K562 (cell line): ENCODE measurements at regions not wholly inside any gene's neighbourhood (a gene's known extent, or its start where the extent isn't known, plus 50 kb on each side); places are given as distances from the start of the nearest gene placed in this dataset.
A peak's percentile ranks its signal among the peaks of the same experiment; 100 is the strongest.

Experiments used
- JUNB ChIP-seq: fragments of 450-650 bp; formaldehyde crosslinking; conservative IDR thresholded peaks from 2 replicates; pipeline ENCODE4 v1.4.0; 2020; ENCODE audit warnings: mild to moderate bottlenecking
- KDM1A ChIP-seq, 2 experiments: fragments of 450-650 bp; IDR thresholded peaks; 2 replicates each; pipeline ENCODE4 v1.6.1; 2016; ENCODE audit warnings: mild to moderate bottlenecking in 2 of 2
- KDM2B ChIP-seq: fragments of 250-450 bp; sonication (Bioruptor Pico); IDR thresholded peaks from 2 replicates; pipeline ENCODE4 v1.8.0; 2021; ENCODE audit warnings: mild to moderate bottlenecking, moderate library complexity
- KLF6 ChIP-seq: fragments of 250-450 bp; sonication (Bioruptor Pico); IDR thresholded peaks from 2 replicates; pipeline ENCODE4 v1.4.0; 2020; ENCODE audit warnings: mild to moderate bottlenecking, moderate library complexity, borderline replicate concordance
- NFE2 ChIP-seq: IDR thresholded peaks from 2 replicates; pipeline ENCODE4 v1.6.1; 2014; ENCODE audit warnings: antibody characterized with exemption, low read depth
- NFIX ChIP-seq: fragments of 250-450 bp; sonication (Bioruptor Pico); IDR thresholded peaks from 2 replicates; pipeline ENCODE4 v1.4.0; 2020; ENCODE audit warnings: low read depth, mild to moderate bottlenecking, moderate library complexity
- NONO ChIP-seq, 2 experiments: fragments of 200-400 bp in 1 of 2; fragments of 450-650 bp in 1 of 2; formaldehyde crosslinking in 1 of 2; IDR thresholded peaks; 2 replicates each; pipeline ENCODE4 v1.6.1; 2017; ENCODE audit warnings: low read depth in 2 of 2, mild to moderate bottlenecking in 2 of 2, moderate library complexity in 2 of 2, low read length in 1 of 2
- NR2C1 ChIP-seq, 2 experiments: fragments of 450-650 bp; IDR thresholded peaks; 2 replicates each; pipeline ENCODE4 v1.6.1; 2017; ENCODE audit warnings: mild to moderate bottlenecking in 2 of 2, antibody characterized with exemption in 1 of 2, inconsistent platforms in 1 of 2, missing compliant biosample characterization in 1 of 2, missing genetic modification characterization in 1 of 2
- PCBP1 ChIP-seq: fragments of 200-400 bp; formaldehyde crosslinking; IDR thresholded peaks from 2 replicates; pipeline ENCODE4 v1.6.1; 2018; ENCODE audit warnings: mild to moderate bottlenecking, low read depth, low read length; ENCODE audit not compliant: poor library complexity, severe bottlenecking
- SLC30A9 ChIP-seq: fragments of 250-450 bp; sonication (Bioruptor Pico); IDR thresholded peaks from 2 replicates; pipeline ENCODE4 v1.8.0; 2022; ENCODE audit warnings: mild to moderate bottlenecking, moderate library complexity
- SMARCA4 ChIP-seq: fragments of 450-650 bp; IDR thresholded peaks from 2 replicates; pipeline ENCODE4 v1.6.1; 2016
- SRSF1 ChIP-seq: fragments of 200-400 bp; formaldehyde crosslinking; IDR thresholded peaks from 2 replicates; pipeline ENCODE4 v1.6.1; 2017; ENCODE audit warnings: mild to moderate bottlenecking, low read depth, low read length, moderate library complexity
- TAF9B ChIP-seq: fragments of 450-650 bp; IDR thresholded peaks from 2 replicates; pipeline ENCODE4 v1.6.1; 2018; ENCODE audit warnings: mild to moderate bottlenecking; ENCODE audit not compliant: partially characterized antibody
- TBP ChIP-seq: optimal IDR thresholded peaks from 2 replicates; pipeline ENCODE3; 2011; ENCODE audit warnings: low read depth, low read length, improper control_type of control experiment
- ZNF121 ChIP-seq: sonication (generic); formaldehyde crosslinking; conservative IDR thresholded peaks from 2 replicates; pipeline ENCODE4 v1.8.0; 2022; ENCODE audit warnings: missing genetic modification reagents
- ZNF717 ChIP-seq: fragments of 250-450 bp; sonication (Bioruptor Pico); IDR thresholded peaks from 2 replicates; pipeline ENCODE4 v1.5.0; 2021
- TF ChIP-seq, protein P1 (sequence below): fragments of 450-650 bp; IDR thresholded peaks from 2 replicates; pipeline ENCODE4 v1.6.1; 2018; ENCODE audit not compliant: partially characterized antibody
- TF ChIP-seq, protein P2 (sequence below): fragments of 250-450 bp; sonication (Bioruptor Pico); IDR thresholded peaks from 2 replicates; pipeline ENCODE4 v1.4.0; 2020; ENCODE audit warnings: mild to moderate bottlenecking, moderate library complexity, borderline replicate concordance
- TF ChIP-seq, protein P3 (sequence below): IDR thresholded peaks from 3 replicates; pipeline ENCODE4 v1.6.1; 2011; ENCODE audit warnings: borderline replicate concordance, mild to moderate bottlenecking, moderate library complexity; ENCODE audit not compliant: insufficient read length; ENCODE audit errors: extremely low read depth

DNA sequence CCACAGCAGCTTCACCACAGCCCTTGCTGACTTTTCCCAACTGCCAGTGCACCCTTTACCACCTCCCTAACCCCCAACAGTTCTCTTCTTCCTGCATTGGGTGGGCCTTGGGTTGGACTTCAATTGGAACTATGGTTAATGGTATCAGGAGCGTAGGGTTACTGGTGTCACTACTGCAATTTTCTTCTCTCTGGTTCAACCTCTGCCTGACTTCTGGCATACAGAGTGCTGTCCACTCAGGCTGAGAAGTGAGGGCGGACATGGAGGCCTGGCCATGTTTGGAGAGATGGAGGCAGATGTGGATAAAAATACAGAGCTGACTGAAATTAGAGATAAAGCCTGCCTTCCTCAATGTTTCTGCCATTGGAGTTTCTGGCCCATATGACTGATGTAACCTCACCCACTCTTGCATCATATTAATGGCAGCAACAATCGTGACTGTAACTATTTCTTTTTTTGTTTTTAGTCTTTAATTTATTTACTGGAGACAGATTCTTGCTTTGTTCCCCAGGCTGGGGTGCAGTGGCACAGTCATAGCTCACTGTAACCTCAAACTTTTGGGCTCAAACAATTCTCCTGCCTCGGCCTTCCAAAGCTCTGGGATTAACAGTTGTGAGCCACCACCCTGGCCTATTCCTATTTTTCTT, 87.8 kb downstream of the NAV1 start (continued):
- TF ChIP-seq, protein P1, sequence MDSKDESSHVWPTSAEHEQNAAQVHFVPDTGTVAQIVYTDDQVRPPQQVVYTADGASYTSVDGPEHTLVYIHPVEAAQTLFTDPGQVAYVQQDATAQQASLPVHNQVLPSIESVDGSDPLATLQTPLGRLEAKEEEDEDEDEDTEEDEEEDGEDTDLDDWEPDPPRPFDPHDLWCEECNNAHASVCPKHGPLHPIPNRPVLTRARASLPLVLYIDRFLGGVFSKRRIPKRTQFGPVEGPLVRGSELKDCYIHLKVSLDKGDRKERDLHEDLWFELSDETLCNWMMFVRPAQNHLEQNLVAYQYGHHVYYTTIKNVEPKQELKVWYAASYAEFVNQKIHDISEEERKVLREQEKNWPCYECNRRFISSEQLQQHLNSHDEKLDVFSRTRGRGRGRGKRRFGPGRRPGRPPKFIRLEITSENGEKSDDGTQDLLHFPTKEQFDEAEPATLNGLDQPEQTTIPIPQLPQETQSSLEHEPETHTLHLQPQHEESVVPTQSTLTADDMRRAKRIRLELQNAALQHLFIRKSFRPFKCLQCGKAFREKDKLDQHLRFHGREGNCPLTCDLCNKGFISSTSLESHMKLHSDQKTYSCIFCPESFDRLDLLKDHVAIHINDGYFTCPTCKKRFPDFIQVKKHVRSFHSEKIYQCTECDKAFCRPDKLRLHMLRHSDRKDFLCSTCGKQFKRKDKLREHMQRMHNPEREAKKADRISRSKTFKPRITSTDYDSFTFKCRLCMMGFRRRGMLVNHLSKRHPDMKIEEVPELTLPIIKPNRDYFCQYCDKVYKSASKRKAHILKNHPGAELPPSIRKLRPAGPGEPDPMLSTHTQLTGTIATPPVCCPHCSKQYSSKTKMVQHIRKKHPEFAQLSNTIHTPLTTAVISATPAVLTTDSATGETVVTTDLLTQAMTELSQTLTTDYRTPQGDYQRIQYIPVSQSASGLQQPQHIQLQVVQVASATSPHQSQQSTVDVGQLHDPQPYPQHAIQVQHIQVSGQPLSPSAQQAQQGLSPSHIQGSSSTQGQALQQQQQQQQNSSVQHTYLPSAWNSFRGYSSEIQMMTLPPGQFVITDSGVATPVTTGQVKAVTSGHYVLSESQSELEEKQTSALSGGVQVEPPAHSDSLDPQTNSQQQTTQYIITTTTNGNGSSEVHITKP: no peak
- TF ChIP-seq JUNB (CRISPR knock-in tag) (no peak), NONO (IDR thresholded peaks at IDR 0.05; ENCODE audit: low read depth in 2 of 2, low read length in 1 of 2) (no peak), SMARCA4 (peak; percentile 22; the same call in 1 of the 2 replicates), TAF9B (no peak), ZNF717 (CRISPR knock-in tag) (0 out of 2 replicates have a peak, but pooled peaks have one; percentile 33), TBP (no peak), NR2C1 (IDR thresholded peaks at IDR 0.05) (no peak), NR2C1 (tag; IDR thresholded peaks at IDR 0.05) (peak; percentile 65), NFE2 (no peak), KLF6 (CRISPR knock-in tag) (peak; percentile 83; the same call in 1 of the 2 replicates), NFIX (no peak), SRSF1 (no peak), PCBP1 (no peak), SLC30A9 (CRISPR knock-in tag) (no peak), ZNF121 (no peak), KDM2B (CRISPR knock-in tag) (no peak), KDM1A (IDR thresholded peaks at IDR 0.05) (no peak)
- TF ChIP-seq, protein P2, sequence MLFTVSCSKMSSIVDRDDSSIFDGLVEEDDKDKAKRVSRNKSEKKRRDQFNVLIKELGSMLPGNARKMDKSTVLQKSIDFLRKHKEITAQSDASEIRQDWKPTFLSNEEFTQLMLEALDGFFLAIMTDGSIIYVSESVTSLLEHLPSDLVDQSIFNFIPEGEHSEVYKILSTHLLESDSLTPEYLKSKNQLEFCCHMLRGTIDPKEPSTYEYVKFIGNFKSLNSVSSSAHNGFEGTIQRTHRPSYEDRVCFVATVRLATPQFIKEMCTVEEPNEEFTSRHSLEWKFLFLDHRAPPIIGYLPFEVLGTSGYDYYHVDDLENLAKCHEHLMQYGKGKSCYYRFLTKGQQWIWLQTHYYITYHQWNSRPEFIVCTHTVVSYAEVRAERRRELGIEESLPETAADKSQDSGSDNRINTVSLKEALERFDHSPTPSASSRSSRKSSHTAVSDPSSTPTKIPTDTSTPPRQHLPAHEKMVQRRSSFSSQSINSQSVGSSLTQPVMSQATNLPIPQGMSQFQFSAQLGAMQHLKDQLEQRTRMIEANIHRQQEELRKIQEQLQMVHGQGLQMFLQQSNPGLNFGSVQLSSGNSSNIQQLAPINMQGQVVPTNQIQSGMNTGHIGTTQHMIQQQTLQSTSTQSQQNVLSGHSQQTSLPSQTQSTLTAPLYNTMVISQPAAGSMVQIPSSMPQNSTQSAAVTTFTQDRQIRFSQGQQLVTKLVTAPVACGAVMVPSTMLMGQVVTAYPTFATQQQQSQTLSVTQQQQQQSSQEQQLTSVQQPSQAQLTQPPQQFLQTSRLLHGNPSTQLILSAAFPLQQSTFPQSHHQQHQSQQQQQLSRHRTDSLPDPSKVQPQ (CRISPR knock-in tag): no peak
- TF ChIP-seq, protein P3, sequence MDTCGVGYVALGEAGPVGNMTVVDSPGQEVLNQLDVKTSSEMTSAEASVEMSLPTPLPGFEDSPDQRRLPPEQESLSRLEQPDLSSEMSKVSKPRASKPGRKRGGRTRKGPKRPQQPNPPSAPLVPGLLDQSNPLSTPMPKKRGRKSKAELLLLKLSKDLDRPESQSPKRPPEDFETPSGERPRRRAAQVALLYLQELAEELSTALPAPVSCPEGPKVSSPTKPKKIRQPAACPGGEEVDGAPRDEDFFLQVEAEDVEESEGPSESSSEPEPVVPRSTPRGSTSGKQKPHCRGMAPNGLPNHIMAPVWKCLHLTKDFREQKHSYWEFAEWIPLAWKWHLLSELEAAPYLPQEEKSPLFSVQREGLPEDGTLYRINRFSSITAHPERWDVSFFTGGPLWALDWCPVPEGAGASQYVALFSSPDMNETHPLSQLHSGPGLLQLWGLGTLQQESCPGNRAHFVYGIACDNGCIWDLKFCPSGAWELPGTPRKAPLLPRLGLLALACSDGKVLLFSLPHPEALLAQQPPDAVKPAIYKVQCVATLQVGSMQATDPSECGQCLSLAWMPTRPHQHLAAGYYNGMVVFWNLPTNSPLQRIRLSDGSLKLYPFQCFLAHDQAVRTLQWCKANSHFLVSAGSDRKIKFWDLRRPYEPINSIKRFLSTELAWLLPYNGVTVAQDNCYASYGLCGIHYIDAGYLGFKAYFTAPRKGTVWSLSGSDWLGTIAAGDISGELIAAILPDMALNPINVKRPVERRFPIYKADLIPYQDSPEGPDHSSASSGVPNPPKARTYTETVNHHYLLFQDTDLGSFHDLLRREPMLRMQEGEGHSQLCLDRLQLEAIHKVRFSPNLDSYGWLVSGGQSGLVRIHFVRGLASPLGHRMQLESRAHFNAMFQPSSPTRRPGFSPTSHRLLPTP: no peak
